NCI-H2081 treated with DMSO at 0.1 percent for 48 hours (cell line): ENCODE measurements at regions not wholly inside any gene's neighbourhood (a gene's known extent, or its start where the extent isn't known, plus 50 kb on each side); places are given as distances from the start of the nearest gene placed in this dataset.
"Not testable (repeated sequence)": the region's sequence is repeated elsewhere in the genome, so short reads cannot be mapped to it uniquely, and the experiment has no call there.

Experiments
- DNase-seq: peaks from one replicate; lab custom pipeline; 2025; lab: John Stamatoyannopoulos, UW

GRCh38 chr18:25560369-25560768 is 208.4 kb upstream of the ZNF521 start:
- DNase-seq: no peak

GRCh38 chr18:25557011-25557410 is 205.0 kb upstream of the ZNF521 start:
- DNase-seq: no peak

DNA sequence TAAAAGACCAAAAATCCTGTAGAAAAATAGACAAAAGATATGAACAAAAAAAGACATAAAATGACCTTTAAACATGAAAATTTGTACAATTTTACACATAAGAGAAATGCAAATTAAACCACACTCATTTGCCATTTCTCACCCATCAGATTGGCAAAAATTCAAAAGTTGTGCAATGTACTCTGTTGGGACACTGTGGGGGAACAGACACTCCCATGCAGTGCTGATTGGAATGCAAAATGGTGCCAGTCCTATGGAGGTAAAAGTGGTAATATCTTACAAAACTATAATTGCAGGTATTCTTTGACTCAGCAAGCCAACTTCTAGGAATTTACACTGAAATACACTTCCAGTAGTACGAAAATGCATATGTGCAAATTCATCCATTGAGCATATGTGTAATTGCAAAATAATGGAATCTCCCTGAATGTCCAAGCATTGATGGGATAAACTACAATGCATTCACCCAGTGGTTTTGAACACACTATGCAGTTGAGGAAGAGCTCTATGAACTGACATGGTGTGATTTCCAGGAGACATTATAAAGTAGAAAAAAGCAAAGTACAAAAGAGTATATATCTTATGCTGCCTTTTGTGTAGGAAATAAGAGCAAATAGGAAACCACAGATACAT is 201.8 kb upstream of the ZNF521 start:
- DNase-seq: no peak

GRCh38 chr18:25544546-25545287 is 192.8 kb upstream of the ZNF521 start:
- DNase-seq: no peak

DNA sequence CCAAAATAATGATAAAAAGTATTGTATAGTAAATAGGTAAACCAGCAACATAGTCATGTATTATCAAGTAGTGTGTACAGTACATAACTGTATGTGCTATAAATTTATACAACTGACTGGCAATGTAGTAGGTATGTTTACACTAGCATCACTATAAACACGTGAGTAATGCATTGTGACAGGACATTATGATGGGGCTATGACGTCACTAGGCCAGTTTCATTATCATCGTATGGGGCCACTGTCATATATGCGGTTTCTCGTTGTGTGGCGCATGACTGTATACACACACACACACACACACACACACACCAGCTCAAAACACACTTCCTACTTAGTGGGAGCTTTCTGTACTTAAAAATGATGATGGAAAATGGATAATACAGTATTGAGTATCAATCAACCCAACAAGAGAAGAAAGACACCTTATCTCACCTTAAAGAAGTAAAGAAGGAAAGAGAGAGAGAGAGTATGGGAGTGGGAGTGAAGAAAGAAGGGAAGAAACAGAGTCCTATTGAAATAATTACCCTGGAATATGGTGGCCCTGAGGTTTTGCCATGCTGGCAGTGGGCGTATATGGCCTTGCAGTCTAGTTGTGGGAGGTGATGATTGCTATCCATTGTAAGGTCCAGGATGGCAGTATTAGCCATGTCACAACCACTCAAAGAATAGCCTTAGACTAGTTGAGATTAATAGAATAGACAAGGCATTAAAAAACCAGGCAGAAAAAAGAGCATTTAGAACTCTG is 186.4 kb upstream of the ZNF521 start:
- no peak for DNase-seq

DNA sequence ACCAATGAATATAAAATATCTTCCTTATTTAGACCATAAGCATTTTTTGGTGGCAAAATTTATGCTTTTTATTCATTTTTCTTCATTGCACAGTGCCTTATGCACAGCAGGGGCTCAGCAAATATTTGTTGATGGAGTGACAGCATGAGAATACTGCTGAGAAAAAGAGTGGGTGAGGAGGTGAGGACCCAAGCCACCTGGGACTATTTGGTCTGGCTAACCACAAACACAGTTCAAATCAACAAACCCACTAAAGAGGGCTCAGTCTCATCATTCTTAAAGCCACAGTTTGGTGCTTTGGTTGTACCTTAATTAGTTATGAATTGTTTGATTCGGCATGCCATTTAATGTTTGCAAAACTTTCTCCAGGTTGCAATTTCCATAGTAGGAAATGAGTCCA is 183.5 kb upstream of the ZNF521 start:
- DNase-seq: no peak

- no peak for DNase-seq
Measured at GRCh38 chr18:25534401-25534800, 182.4 kb upstream of the ZNF521 start.

- no peak for DNase-seq
Measured at GRCh38 chr18:25533218-25533617, 181.3 kb upstream of the ZNF521 start.

- no peak for DNase-seq
Measured at GRCh38 chr18:25531207-25531606, 179.2 kb upstream of the ZNF521 start.

DNA sequence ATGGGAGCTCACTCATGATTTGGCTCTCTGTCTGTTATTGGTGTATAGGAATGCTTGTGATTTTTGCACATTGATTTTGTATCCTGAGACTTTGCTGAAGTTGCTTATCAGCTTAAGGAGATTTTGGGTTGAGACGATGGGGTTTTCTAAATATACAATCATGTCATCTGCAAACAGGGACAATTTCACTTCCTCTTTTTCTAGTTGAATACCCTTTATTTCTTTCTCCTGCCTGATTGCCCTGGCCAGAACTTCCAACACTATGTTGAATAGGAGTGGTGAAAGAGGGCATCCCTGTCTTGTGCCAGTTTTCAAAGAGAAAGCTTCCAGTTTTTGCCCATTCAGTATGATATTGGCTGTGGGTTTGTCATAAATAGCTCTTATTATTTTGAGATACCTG is 173.8 kb upstream of the ZNF521 start:
- DNase-seq: not testable (repeated sequence)

DNA sequence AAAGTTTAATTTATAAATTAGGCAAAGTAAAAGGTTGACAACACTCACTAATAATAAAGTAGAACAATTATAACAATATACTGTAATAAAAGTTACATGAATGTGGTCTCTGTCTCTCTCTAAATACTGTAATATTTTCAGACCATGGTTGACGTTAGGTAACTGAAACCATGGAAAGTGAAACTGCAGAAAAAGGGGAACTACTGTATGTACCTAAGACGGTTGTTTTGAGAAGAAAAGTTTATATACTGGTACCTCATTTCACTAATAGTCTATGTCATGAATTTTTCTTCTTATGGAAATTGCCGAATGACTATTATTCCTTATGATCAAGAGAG is 166.7 kb upstream of the ZNF521 start:
- no peak for DNase-seq

GRCh38 chr18:25517881-25518715 is 166.1 kb upstream of the ZNF521 start:
- DNase-seq: no peak

- DNase-seq: peak; percentile 50
Measured at GRCh38 chr18:25516747-25517498, 165.0 kb upstream of the ZNF521 start.

- peak; percentile 44 for DNase-seq
Measured at GRCh38 chr18:25516121-25516520, 164.2 kb upstream of the ZNF521 start.

DNA sequence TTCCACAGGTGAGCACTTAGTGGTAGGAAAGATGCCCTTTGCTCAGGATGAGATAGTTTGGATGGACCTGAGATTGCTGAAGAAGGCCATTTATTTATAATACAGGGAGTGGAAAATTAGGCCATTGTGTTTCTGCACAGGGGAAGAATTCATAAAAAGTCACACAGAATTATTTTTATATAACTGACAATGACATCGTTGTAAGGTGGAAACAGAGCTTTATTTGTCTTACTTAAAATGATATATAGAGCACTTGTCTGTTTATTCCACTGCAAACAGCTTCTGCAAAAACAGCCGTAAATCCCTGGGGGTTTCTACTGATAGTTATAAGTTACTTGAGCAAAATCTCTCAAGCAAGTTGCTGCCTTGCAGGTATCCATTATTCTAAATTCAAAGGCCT is 158.1 kb upstream of the ZNF521 start:
- no peak for DNase-seq

- no peak for DNase-seq
Measured at GRCh38 chr18:25503567-25504081, 151.7 kb upstream of the ZNF521 start.

DNA sequence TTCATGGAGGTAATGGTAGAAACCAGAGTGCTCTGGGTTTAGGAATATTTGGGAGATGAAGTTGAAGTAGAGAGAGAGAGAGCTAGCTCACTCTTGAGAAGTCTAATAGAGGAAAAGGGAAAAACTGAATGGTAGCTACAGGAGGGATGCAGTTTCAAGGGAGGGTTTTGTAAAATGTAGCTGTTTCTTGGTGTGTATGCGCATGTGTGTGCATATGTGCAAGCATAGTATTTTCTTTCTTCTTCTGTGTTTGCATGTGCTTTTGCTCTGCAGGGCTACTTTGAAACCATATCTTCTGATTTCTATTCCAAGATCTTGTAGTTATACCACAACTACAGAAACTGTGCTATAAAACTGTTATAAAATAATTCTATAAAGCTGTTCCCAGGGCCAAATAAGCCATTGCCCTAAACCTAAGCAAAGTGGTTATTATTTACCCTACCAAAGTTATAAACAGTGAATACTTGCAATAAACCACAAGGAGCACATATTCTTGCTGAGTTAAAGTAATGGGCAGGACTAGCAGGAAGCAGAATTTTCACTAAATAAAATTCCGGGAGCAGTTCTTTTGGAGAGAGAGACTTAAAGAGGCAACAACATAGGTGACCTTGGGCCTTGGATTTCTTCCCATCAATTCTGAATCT is 145.3 kb upstream of the ZNF521 start:
- DNase-seq: no peak

- no peak for DNase-seq
Measured at GRCh38 chr18:25496544-25496943, 144.6 kb upstream of the ZNF521 start.

DNA sequence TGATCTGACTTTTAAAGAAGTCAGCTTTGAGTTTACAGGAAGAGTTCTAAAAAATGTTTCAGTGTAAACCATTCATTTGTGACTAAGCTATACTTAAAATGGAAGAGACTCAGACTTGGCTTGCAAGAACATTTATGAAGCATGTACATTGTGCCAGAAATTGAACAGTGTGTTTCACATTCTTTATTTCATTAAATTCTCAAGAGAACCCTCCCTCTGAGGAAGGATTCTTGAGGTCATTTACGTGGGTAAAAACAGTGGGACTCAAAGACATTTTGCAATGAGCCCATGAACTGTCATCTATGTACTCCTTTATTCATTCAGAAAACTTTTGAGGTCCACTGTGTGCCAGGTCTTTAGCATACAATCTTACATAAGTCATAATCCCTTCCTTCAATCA is 143.6 kb upstream of the ZNF521 start:
- no peak for DNase-seq

GRCh38 chr18:25494888-25495287 is 142.9 kb upstream of the ZNF521 start:
- no peak for DNase-seq

- no peak for DNase-seq
Measured at GRCh38 chr18:25493401-25493800, 141.4 kb upstream of the ZNF521 start.
